Cerebellar nuclear complex (tissue), 1 donor: ENCODE measurements at regions not wholly inside any gene's neighbourhood (a gene's known extent, or its start where the extent isn't known, plus 50 kb on each side); places are given as distances from the start of the nearest gene placed in this dataset.
"Not testable (repeated sequence)": the region's sequence is repeated elsewhere in the genome, so short reads cannot be mapped to it uniquely, and the experiment has no call there.

Source experiments
- DNase-seq, 2 experiments: peaks; one replicate each; lab custom pipeline; 2025; lab: John Stamatoyannopoulos, UW

DNA sequence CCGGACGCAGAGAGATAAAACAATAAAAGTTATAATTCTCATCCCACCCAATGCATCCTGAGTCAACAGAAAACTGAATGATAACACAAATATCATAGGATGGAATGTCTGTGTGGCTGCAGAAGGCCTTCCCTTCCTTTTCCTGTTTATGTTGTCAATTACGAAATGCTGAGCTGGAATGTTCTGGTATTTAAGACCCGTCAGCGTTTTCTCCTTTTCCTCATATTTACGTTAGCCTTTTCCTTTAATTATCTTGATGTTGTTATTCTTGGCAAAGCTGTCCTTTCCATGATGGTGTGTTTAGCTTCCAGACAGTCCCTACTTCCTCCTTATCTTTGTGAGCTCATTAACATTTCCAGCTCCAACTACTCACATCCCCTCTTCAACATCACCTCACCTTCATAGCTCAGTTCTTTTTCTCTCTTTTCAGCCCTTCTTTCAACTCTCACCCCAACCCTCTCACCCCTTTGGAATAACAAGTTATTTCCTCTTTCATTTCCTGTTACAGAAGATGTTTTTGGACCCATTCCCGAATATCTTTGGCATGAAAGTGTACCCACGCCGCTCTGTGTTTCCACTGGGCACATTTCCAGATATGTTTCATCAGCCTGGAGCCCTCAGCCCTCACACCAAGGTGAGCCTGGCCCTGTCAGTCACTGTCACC is 221.6 kb downstream of the NR2F1-AS1 start:
- DNase-seq = no peak

DNA sequence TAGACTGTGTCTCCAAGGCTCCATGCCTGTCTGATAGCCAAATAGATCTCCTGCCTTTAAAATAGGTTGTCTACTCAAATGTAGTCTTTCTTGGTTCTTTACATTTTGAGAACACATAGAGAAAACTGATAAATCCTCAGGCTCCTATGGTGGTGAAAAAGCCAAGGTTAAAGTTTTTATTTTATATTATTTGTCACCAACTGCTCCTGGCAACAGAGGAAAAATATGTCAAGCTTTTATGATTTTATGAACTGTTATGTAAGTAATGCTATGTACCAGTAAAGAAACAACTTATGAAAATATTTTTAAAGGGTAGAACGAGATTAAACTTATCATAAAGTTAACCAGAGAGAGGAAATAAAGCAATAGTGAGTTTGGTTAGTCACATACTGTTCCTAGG is 222.8 kb downstream of the NR2F1-AS1 start:
- no peak for DNase-seq

DNA sequence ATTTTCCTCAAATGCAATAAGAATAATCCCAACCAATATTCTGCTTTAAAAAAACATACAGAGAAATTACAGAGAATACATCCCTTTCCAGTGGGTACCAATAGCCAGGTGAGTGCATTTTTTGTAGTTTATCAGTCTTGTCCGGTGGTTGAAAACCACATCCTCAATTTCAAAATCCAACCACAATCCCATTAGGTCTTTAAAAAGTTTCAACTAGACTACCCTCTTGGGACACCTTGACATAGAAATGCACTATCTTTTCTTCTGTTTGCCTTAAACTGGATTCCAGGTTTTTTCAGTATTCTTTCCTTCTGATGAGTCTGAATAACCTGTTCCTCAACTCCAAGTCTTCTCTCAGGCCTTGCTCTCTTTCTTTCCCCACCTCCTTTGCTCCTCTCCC is 223.3 kb downstream of the NR2F1-AS1 start:
- no peak for DNase-seq

DNA sequence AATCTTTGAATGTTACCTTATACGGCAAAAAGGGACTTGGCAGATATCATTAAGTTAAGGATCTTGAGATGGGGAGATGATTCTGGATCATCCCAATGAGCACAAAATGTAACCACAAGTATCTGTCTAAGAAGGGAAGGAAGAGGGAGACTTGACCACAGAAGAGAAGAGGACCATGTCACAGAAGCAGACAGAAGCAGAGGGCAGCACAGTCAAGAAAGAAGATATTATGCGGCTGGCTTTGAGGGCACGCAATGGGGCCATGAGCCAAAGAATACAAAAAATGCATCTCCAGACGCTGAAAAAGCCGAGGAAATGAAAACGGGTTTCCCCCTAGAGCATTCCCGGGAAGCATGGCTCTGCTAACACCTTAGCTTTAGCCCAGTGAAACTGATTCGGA is 225.3 kb downstream of the NR2F1-AS1 start:
- DNase-seq = no peak

DNA sequence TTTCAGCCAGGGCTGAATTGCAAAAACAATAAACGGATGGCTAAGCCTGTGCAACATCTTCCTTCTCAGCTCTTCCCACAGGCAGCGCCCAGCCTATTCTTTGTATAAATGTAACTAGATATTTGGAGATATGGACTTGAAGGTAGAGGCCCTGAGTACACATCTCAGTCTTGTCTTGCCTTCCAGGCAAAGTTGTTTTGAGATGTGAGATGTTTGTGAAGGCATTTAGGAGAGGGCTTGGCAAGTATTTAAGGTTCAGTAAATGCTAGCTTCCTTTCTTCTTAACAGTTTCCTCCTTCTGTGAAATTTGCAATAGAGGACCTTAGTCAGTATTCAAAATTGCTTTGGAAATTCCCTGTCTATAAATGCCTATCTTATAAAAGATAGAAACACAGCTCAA is 228.8 kb downstream of the NR2F1-AS1 start:
- DNase-seq = no peak

DNA sequence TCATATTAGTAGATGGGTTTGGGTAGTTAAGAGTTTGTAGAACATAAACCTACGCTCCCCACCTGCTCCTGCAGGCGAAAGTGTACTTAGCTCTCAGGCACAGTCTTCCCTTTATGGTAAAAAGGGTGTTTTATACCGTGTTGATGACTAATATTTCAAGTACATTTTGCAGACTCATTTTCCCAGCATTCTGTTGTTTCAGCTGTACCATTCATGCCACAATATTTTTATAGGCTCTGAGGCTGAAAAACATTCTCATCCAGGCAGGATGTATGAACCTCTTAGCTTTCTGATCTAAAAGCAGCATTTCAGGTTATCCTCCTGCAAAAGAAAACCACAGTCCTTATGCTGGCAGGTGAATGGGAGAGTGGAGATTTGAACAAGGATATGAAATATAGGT is 231.4 kb downstream of the NR2F1-AS1 start:
- DNase-seq = no peak

DNA sequence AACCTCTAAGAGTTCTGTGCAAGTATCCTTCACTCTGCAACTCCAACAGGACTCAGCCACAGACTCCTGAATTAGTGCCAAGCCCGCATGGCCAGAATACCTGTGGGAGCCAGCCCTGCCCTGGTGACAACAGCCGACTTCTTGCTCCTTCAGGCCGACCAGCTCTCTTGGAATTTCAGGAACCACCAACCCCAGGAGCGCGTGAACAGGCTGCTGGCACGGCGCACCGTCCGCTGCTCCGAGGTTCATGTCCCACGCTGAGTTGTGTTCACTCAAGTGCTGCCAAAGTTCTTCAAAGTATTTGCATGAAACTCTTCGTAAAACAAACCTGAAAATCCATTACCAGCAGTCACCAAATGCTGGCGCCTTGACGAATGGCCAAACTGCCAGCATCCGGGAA is 232.8 kb downstream of the NR2F1-AS1 start:
- no peak for DNase-seq

DNA sequence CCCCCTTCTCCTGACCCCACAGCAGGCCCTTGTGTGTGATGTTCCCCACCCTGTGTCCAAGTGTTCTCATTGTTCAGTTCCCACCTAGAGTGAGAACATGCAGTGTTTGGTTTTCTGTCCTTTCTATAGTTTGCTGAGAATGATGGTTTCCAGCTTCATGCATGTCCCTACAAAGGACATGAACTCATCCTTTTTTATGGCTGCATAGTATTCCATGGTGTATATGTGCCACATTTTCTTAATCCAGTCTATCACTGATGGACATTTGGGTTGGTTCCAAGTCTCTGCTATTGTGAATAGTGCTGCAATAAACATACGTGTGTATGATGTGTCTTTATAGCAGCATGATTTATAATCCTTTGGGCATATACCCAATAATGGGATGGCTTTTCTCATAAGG is 234.2 kb downstream of the NR2F1-AS1 start:
- not testable (repeated sequence) for DNase-seq

DNA sequence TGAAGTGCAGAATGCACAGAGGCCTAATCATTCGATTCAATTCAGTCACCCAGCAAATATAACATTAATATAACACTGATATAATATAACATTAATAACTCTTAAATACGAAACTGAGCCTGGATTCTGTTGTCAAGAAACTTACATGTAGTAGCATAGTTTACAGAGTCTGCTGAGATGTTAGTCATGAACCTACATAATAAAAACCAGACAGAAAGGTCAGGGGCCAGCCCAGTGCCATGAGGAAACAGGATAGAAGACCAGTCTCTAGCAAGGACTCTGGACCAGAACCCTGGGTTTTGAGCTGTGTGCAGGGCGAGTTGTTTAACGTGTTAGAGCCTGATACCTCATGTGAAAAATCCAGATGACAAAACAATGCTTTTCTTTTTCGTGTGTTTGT is 234.7 kb downstream of the NR2F1-AS1 start:
- no peak for DNase-seq

DNA sequence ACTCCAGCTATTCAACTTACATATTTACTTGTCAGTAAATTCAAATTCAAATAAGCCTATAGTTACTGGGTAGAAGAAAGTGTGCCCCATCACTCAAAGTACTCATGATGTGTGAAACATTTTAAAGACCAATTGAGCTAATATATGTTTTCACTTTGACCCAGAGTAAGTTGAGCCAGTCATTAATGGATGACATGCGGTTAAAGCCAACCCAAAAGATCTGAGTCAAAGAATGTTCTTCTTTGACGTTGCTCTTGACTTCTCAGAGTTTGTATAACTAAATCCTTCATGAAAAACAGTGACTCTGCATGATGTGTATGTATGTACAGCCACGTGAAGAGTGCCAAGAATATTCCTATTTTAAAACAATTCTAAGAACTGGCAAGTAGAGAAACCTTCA is 237.4 kb downstream of the NR2F1-AS1 start:
- no peak for DNase-seq

DNA sequence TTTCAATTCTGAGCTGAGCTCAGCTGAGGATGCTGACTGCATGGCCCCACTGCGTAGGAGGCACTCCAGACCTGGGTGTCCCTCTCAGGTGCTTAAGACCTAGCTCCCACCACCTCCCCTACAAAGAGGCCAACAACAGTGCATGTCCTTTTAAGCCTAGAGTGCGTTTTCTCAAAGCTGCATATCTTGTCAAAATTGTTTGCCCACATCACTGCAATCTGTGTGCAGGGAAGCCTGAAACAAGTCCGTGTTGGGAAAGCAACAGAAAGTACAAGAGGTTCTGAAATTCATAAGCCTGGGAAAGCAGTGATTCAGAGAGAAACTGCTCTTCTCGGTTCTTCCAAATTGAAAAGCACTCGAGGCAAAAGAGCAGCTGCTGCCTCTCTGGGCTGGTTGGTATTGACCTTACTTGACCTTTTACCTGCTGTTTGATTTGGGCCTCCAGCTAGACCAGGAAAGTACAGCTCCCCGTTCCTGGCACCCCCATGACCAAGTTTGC is 238.4 kb downstream of the NR2F1-AS1 start:
- no peak for DNase-seq

DNA sequence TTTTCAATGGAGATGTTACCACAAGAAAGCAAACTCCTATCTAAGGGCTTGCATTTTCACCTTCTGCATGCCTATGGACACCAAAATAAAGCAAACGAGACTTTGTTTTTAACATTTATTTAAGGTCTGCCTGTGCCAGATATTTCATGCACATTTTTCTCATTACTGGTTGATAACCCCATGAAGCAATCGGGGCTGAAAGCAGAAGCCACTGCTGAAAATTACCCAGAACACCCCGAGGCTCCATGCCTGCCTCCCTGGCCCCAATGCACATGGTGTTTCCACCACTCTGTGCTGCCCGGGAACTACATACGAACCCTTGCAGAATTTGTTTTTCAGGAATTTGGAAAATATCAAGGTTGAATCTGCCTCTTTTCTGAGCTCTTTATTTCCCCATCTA is 240.1 kb downstream of the NR2F1-AS1 start:
- no peak for DNase-seq

DNA sequence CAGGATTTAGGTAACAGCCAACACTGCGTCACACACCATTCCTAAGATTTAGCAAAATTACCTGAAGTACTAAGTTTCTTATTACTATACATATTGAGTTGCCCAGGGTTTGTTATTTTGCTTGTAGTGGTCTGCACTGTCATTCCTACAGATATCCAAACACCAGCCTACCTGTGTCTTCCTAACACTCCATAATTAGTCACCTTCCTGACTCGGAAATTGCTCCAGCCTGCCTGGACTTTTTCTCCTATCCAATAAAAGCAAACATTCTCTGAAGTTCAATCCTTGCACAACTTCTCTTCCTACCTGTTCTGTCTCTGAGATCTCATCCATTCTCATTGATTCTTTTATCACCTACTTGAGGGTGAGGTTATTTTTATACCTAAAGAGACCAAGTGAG is 243.9 kb downstream of the NR2F1-AS1 start:
- no peak for DNase-seq

DNA sequence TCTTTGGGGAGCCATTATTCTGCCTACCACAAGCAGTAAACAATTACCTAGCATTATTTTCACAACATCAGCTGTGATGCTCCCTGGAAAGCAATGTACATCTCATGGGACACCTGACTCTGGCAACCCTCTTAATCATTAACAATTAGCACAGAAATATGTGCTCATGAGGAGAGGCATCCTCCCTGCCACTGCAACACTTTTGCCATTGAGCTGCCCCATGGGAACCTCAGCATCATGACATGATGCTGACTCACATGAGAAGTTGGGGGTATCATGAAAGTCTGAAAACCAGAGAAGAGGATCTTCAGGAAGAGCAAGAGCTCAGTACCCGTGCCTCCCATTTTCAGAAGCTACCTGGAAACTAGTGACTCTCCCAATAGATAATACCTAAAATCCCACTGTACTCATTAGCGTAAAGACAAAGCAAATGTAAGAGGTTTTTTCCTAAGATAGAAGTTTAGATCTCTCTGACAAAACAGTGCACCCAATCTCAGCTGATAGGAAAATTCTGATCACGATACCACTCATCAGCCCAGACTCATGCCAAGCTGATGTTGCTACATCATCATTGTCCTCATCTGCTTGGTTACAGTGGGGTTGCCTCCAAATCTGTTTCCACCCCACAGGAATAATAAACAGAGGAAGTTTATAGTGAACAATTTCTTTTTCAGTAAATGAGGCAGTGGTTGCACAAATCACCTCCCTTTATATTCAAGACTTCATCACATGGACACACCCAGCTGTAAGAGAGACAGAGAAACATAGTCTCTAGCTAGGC is 244.5 kb downstream of the NR2F1-AS1 start:
- DNase-seq = no peak

DNA sequence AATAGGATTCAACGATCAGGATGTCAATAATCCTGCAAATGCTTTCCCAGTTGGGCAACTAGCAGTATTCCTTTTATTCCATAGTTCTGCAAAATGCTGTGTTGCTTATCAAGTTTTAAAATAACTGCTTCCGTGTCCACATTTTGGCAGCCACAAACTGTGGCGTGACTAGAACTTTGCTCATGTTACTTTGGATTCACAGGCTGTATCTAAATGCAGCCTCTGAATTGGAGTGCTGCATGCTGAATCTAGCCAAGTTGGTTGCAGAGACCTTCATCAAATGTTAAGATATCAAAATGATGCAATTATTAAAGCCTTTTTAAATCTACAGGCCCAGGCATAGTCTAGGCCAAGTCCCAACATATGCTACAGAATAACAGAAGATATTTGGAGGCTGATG is 249.2 kb downstream of the NR2F1-AS1 start:
- no peak for DNase-seq

DNA sequence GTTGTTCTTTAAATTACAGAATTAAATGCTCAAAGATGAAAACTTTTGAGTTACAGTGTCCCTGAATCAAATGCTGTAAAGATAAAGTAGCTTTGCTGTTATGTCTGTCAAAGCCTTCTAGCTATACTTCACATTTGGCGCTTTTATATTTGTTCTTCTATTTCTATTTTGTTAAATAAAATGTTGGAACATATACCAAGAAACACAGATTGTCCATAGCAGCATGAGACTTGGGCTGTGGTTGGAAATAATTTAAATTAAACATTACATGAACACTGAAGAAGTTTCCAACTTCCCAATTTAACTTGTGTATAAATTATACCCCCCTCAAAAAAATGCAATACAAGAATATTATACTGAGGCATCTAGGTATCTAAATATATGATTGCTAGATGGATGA is 249.8 kb downstream of the NR2F1-AS1 start:
- no peak for DNase-seq

DNA sequence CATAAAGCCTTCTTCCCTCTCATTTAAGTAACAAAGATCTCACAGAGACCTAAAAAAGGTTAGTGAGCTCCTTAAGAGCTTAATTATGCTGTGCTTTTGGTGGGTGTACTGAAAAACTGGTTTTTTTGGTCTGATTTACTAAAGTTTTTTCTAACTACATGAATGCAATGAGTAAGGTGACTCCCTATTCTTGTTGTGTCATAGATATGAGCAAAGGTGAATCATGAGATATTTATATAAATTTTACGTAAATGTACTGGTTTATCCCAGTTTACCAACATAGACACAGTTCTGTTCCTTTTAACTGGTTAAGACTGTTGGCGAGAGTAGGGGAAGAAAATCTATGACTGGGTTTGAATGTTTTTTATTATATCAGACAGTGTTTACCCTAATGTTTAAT is 250.5 kb downstream of the NR2F1-AS1 start:
- no peak for DNase-seq

DNA sequence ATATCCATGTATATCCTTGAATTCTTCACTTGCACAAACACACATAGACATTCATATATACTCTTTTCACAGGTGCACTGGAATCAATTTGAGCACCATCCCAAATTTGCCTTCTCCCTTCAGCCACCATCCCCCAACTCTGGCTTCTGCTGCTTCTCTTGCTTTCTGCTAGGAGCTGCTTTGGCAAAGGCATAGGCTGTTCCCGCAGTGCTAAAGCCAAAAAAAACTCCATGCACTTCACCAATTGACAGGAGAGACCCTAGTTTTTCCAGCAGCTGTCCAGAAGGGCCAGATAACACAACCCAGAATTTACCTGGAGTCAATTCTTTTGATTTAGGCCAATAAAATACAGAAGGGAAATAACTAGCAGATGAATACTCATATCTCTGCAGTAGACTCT is 251.3 kb downstream of the NR2F1-AS1 start:
- DNase-seq = no peak

DNA sequence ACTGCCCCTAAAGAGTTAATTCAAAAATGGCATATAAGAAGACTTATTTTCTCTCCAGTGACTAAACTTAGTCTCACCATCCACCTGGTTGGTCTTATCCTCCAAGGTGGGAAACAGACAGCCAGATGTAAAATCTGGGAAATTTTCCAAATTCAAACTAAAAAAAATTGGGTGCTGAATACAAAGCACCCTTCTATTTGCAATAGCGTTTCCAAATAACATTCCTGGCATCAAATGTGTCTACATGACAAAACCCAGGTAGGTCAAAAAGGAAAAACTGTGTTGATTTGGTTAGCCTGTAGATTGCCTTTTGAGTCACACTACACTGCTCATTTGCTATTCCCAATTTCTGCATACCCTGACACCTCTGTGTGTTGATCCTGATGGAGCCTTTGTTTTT is 252.2 kb downstream of the NR2F1-AS1 start:
- DNase-seq = no peak

DNA sequence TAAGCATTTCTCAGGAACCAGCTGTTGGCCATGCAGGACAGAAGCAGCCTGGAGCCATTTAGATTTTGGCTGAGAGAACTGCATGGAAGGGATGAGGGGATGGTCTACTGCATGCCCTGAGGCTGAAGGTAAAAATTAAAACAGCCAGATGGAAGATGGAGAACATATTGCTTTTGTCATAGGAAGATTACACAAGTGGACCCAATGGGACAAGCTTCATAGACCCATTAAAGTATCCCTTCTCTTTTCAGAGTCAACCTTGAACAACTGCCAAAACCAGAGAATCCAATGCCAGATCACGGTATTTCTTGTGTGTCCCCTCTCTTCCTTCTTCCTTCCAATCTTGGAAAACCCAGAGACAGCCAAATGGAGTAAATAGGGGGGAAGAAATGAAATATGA is 253.4 kb downstream of the NR2F1-AS1 start:
- DNase-seq = no peak

DNA sequence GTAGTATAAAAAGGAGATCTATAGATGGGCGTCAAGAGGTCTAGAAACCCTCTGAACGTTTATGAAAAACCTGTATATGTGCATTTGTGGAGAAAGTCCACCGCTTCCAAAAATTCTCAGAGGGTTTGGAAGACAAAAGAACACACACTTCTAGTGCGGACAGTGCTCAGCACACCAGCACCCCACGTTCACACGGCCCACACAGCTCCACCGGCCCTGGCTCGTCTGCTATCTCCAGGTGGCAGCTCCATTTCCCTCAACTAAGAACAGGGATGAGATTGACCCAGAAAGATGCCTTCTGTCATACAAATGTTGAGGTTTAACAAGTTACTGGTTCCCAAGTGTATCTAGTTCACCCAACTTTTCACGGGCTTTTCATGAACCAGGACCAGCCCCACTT is 255.1 kb downstream of the NR2F1-AS1 start:
- DNase-seq = no peak

DNA sequence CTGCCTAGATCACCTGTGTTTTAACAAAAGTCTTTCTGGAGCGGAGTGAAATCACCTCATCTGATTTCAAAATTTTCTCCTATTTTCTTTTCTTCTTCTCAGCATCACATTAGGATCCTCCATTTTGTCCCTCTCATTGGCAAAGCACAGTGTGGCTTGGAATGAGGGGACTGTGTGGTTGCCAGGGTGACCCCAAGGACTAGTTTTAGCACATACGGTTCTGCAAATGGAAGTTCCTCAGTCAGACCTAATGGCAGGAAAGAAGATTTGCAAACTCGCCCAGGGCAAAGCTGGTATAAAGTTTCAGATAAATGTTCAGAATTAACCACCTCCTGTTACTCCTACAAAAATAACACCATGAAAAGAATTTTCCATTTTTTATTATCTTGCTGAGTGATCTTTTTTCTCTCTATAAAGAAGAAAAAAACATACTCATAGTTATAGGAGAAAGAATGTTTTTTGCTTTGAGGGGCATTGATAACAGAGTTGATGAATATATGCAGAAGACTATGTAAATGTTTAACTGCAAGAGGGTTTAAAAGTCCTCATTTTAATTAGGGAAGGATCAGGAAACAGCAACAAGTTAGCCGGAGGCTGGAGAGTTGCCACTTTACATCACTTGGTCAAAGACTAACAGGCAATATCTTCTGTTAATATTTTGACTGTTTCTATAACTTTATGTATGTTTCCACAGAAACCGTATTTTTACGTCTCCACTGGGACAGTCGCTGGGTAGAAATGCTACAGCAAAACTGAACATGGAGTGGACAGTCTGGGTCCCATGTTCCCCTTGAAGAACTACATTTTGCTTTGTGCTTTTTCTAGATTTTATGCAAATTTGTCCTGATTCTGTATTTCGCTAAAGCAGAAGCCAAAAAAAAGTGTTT is 257.8 kb downstream of the NR2F1-AS1 start:
- DNase-seq = no peak
